GM21526 (cell line): ENCODE measurements at regions not wholly inside any gene's neighbourhood (a gene's known extent, or its start where the extent isn't known, plus 50 kb on each side); places are given as distances from the start of the nearest gene placed in this dataset.

ENCODE experiments used
- ATAC-seq: cut with Tn5 transposase; IDR thresholded peaks from one replicate; pipeline ENCODE4 v1.9.1; 2021; ENCODE audit warnings: moderate library complexity; ENCODE audit not compliant: unreplicated experiment, low FRiP score

- ATAC-seq, result no peak
These were observed 287.4 kb downstream of the MBD2 start for GRCh38 chr18:53937037-53937436.

DNA sequence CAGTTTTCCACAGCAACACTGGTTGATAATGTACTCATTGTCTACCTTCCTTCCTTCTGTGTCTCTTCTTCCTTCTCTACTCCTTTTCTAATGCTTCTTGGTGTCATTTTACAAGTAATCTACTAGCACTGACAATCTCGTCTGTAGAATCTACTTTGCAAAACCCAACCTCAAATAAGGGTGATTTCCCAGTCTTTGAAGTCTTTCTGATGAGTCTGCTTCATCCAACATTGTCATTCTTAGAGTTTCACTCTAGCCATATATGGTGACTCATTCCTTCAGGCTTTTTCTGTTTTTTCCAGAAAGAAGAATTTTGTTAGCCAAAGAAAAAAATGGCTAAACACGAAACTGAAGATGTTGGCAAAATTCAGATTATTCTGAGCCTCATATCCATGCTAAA lies 288.7 kb downstream of the MBD2 start:
- ATAC-seq, result no peak

DNA sequence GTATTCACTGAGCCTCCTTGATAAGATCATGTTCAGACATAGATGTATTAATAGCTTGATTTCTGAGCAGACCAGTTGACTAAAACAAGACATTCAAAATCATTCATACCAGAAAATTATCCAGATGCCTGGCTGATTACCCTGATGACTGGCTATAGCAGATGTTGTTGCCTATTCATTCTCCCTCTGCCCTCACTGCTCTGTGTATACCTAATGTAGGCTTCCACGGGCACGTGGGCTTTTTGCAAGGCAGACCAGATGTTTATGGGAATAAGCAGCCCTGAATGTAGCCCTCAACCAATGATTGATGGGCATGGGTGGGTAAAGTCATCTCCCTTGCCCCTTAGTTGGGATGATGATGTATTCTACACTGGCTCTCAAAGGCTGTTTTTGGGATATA lies 289.1 kb downstream of the MBD2 start:
- ATAC-seq, result no peak

- no peak for ATAC-seq
These were observed 304.0 kb downstream of the MBD2 start for GRCh38 chr18:53920312-53921075.

- no peak for ATAC-seq
These were observed 306.4 kb downstream of the MBD2 start for GRCh38 chr18:53918091-53918490.

DNA sequence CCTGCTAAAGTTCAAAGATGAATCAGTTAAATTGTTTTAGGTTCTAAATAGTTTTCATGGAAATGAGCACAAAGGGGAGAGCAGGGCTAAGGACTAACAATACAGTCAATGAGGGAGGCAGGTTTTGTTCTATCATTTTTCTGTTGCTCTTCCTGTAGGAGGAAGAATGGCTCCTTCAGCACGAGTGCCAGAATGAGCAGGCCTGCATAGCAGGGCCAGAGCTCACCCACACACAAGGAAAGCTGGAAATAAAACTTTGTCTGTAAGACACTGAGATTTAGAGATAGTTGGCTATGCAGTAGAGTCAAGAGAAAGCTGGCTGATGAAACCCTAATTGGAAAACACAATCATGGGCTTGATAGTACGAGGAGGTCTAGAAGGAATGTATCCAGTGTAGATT lies 313.3 kb downstream of the MBD2 start:
- no peak for ATAC-seq

DNA sequence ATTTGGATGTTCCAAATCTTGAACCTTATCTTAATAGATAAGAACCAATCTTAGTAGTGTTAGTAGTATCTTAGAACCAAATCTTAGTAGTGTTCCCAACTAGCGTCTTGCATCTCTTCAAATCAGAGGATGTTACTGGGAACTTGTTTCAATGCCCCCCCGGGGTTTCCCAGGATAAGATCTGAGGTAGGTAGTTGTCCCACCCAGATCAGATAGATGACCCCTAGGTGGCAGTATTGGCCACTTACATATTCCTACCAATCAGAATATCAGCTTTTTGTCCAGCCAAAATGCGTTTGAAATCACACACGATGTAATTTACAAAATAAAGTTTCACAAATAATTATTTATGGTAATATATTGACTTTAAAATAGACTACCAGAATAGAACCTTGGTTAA lies 314.8 kb downstream of the MBD2 start:
- no peak for ATAC-seq

DNA sequence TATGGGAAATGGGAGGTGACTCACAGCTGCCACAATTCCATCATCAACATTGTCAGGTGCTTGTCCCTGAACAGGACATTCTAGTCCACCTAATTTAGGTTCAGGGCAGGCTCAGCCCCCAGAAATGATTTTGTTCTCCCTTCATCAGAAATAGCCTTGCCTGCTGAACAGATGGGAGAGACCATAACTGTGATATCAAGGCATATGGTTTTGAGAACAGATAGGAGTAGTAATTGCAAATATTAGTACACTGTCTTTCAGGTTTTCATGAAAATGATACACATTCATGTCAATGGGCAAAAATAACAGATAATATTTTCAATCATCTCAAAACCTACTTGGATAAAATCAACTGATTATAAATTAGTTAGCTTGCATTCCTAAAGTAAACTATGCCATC lies 316.5 kb downstream of the MBD2 start:
- no peak for ATAC-seq

DNA sequence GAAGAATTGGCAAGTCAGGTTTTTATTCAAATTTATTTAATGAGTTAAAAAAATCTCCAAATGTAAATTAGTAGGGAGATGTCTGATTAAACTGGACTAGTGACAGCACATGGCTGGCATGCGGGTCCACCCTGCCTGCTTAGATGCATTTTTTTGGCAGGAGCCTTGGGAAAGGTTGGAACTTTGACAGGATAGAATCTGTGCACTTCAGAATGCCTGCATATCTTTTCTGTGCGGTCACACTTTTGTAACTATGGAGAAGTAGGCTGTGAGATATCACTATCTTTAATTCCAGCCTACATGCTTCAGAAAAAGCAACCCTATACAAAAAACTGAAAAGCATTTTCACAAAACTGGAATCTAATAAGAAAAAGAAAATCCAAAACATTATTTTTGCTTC lies 317.8 kb downstream of the MBD2 start:
- no peak for ATAC-seq

- no peak for ATAC-seq
These were observed 329.6 kb downstream of the MBD2 start for GRCh38 chr18:53894675-53895442.

DNA sequence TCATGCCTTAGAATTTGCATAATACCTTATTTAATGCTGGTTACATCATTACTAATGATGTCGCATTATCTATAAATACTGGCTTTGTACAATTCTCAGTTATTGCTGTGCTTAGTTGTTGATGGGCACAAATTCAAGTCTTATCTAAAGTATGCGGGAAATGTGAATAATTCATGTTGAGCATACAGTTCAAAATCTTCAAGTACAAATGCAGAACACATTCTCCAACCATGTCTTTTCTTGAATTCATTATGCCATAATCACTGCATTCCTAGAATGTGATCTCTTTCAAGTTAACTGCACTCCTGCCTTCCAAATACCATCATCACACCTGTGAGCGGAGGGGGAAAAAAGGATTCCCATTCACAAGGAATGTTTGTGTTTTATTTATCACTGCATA lies 337.0 kb downstream of the MBD2 start:
- ATAC-seq, result no peak

- ATAC-seq, result no peak
These were observed 338.4 kb downstream of the MBD2 start for GRCh38 chr18:53886058-53886457.

DNA sequence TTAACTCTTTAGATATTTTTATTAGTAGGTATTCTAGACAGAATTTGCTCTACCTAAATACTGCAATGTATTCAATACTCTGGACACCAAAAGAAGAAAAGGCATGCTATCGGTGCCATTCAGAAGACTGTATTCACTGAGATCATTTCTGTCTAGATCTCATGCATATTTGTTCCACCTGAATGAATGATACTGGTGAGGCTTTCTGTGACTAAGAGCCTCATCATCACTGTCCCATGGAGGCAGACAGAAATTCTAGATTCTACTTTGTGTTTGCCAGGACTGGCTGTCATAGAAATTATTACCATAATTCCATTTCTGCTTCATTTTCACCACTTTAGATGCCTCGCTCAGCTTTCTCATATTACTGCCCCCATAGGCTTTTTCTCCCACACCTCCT lies 340.7 kb downstream of the MBD2 start:
- ATAC-seq, result no peak

GRCh38 chr18:53874103-53874502 lies 350.4 kb downstream of the MBD2 start:
- ATAC-seq, result no peak

DNA sequence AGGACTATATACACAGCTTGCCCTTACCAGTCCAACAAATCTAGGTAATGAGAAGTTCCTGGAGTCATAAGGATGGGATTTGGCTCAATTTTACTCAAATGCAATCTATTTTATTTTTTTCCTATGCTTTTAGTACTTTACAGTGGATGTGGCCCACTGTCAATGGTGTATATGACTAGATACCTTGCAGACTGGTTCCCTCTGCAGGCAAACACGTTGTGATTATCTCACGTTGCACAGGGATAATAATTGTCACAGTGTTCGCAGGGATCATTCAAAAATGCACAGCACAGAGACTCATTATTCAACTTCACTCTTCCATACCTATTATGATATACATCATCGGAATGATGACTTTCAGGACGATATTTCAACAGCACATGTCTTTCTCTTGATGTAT lies 359.7 kb downstream of the MBD2 start:
- ATAC-seq, result no peak

GRCh38 chr18:53862921-53863320 lies 361.5 kb downstream of the MBD2 start:
- ATAC-seq, result no peak

DNA sequence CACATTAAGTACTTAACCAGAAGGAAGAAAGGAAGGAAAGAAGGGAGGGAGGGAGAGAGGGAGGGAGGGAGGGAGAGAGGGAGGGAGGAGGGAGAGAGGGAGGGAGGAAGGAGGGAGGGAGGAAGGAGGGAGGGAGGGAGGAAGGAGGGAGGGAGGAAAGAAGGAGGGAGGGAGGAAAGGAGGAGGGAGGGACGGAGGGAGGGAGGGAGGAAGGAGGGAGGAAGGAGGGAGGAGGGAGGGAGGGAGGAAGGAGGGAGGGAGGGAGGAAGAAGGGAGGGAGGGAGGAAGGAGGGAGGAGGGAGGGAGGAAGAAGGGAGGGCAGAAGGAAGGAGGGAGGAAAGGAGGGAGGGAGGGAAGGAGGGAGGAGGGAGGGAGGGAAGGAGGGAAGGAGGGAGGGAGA lies 363.3 kb downstream of the MBD2 start:
- ATAC-seq, result no peak

DNA sequence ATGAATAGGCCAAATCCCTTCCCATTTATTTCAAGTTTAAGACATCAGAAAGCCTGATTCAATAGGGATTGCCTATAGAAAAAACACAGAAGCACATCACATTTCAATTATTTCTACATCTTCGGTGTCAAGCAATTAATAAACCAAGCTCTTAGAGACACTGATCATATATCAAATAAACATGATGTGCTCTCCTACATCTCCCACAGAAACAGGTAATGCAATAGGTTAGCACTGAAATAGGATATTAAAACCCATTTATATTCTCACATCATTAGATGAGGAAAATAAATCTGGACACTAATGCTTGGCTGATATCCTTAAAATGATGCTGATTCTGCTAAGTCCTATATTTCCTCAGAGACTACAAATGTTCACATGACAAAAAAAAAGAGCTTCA lies 364.7 kb downstream of the MBD2 start:
- no peak for ATAC-seq

GRCh38 chr18:53850902-53851301 lies 373.6 kb downstream of the MBD2 start:
- no peak for ATAC-seq

DNA sequence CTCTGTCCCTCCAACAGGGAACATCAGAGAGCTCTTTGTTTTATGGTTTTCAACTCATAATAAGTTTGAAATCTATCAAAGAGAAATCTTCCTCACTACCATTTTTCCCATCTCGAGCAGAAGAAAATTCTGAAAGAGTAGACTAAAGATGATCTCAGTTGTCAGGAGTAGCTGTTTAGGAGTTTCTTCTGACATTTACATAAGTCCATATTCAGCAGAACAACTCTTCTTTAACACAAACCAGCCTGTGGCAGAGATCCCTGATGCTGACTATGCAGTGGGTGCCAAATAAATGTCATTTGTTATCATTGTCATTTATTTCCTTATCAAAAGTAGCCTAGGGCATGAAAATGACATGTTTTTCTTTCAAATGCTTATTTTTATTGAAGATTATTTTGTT lies 380.7 kb downstream of the MBD2 start:
- no peak for ATAC-seq

DNA sequence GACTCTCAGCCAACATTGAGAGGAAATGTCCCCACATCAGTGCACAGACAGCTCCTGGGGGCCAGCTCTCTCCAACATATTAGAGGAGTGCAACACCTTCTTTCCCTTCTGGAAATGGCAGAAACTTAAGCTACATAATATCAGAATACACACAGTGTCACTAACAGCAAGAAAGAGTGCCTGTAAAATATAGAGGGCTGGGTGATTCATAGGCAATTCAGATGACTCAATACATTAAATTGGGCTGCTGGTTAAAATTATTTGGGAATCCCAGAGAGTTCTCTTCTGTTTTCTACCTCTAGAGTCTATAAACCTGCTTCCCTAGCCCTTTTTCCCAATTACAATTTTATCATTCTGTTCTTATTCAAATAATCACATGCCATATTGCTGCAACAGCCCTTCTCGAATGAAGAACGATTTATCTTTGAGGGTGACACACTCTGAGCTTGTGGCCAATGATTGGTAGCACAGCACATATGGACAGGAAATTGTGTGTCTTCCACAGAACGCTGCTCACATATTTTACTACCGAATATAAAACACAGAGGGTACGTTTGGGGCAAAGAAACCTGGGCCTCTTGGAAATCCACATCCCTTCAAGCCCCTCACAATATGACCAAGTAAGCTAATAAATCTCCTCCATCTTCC lies 381.2 kb downstream of the MBD2 start:
- ATAC-seq, result no peak

- ATAC-seq, result no peak
These were observed 385.7 kb downstream of the MBD2 start for GRCh38 chr18:53838746-53839145.
